Osteoblast (primary cell): ENCODE measurements at regions not wholly inside any gene's neighbourhood (a gene's known extent, or its start where the extent isn't known, plus 50 kb on each side); places are given as distances from the start of the nearest gene placed in this dataset.

Experiments used
- DNase-seq: peaks from one replicate; pipeline ENCODE4 v3.0.0; 2011; ENCODE audit warnings: low spot score, mixed read lengths; ENCODE audit not compliant: insufficient read length; ENCODE audit errors: missing footprints
- H2AFZ ChIP-seq: 2 replicates; pipeline ENCODE4 v1.6.0; 2011; ENCODE audit warnings: mild to moderate bottlenecking, low read length
- H3K27ac ChIP-seq: 2 replicates; pipeline ENCODE4 v1.5.1; 2011; ENCODE audit warnings: mild to moderate bottlenecking, low read depth, low read length, moderate library complexity
- H3K27me3 ChIP-seq: 2 replicates; pipeline ENCODE4 v1.6.0; 2012; ENCODE audit warnings: mild to moderate bottlenecking, control low read depth, inconsistent platforms, low read length, moderate library complexity; ENCODE audit not compliant: insufficient read depth
- H3K36me3 ChIP-seq: 2 replicates; pipeline ENCODE4 v1.5.1; 2011; ENCODE audit warnings: mild to moderate bottlenecking, low read length, control low read depth, moderate library complexity; ENCODE audit not compliant: insufficient read depth
- H3K4me1 ChIP-seq: 2 replicates; pipeline ENCODE4 v1.5.1; 2011; ENCODE audit warnings: mild to moderate bottlenecking, low read length, control low read depth, moderate library complexity; ENCODE audit not compliant: insufficient read depth
- H3K4me2 ChIP-seq: 2 replicates; pipeline ENCODE4 v1.6.0; 2011; ENCODE audit warnings: mild to moderate bottlenecking, low read length; ENCODE audit not compliant: insufficient read depth
- H3K4me3 ChIP-seq: fragments of 200-600 bp; sonication (generic); 3 replicates; pipeline ENCODE4 v1.5.1; 2012; ENCODE audit warnings: mild to moderate bottlenecking, low read length, inconsistent platforms; ENCODE audit not compliant: insufficient read depth
- H3K79me2 ChIP-seq: 2 replicates; pipeline ENCODE4 v1.6.0; 2012; ENCODE audit warnings: mild to moderate bottlenecking, low read length, control low read depth, inconsistent platforms; ENCODE audit not compliant: insufficient read depth
- H3K9me3 ChIP-seq: 2 replicates; pipeline ENCODE4 v1.5.1; 2011; ENCODE audit warnings: low read depth, low read length, control low read depth
- H4K20me1 ChIP-seq: 2 replicates; pipeline ENCODE4 v1.6.0; 2012; ENCODE audit warnings: mild to moderate bottlenecking, low read length, control low read depth; ENCODE audit not compliant: insufficient read depth
- TF ChIP-seq, protein P1 (sequence below): IDR thresholded peaks from 2 replicates; pipeline ENCODE4 v1.5.1; 2011; ENCODE audit warnings: mild to moderate bottlenecking, low read depth, low read length, moderate library complexity; ENCODE audit errors: extremely low read depth

DNA sequence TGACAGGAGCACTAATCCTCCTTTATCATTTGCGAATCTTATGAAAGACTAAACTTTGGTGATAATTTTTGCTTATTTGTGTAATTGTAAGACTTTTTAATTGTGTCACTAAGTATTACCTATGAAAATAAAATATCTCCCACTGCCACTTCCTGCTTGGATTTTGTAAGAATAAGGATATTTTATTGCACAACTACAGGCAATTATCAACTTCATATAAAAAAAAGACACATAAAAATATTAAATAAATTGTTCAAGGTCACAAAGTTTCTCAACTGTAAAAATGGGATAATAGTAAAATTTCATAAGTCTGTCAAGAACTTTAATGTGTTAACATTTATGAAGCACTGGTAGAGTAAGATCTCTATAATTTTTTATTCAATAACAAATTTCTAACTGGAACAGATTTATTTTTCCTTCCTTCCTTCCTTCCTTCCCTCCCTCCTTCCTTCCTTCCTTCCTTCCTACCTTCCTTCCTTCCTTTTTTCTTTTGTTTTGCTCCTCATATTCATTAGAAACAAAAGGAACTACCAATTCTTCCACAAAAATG, 527.6 kb upstream of the FAM47C start:
- H3K4me2 ChIP-seq = no peak overlapping the region
- H3K79me2 ChIP-seq = no peaks in the 10 kb centered on the region
- H3K27me3 ChIP-seq = no peaks in the 10 kb centered on the region
- H2AFZ ChIP-seq = no peak overlapping the region
- no peak for DNase-seq
- H3K36me3 ChIP-seq = no peaks in the 10 kb centered on the region
- no peaks in the 10 kb centered on the region for H3K4me1 ChIP-seq
- no peak overlapping the region for H3K4me3 ChIP-seq
- no peaks in the 10 kb centered on the region for H3K9me3 ChIP-seq
- TF ChIP-seq, protein P1, sequence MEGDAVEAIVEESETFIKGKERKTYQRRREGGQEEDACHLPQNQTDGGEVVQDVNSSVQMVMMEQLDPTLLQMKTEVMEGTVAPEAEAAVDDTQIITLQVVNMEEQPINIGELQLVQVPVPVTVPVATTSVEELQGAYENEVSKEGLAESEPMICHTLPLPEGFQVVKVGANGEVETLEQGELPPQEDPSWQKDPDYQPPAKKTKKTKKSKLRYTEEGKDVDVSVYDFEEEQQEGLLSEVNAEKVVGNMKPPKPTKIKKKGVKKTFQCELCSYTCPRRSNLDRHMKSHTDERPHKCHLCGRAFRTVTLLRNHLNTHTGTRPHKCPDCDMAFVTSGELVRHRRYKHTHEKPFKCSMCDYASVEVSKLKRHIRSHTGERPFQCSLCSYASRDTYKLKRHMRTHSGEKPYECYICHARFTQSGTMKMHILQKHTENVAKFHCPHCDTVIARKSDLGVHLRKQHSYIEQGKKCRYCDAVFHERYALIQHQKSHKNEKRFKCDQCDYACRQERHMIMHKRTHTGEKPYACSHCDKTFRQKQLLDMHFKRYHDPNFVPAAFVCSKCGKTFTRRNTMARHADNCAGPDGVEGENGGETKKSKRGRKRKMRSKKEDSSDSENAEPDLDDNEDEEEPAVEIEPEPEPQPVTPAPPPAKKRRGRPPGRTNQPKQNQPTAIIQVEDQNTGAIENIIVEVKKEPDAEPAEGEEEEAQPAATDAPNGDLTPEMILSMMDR = no peak
- no peaks in the 10 kb centered on the region for H4K20me1 ChIP-seq
- H3K27ac ChIP-seq = no peak overlapping the region

DNA sequence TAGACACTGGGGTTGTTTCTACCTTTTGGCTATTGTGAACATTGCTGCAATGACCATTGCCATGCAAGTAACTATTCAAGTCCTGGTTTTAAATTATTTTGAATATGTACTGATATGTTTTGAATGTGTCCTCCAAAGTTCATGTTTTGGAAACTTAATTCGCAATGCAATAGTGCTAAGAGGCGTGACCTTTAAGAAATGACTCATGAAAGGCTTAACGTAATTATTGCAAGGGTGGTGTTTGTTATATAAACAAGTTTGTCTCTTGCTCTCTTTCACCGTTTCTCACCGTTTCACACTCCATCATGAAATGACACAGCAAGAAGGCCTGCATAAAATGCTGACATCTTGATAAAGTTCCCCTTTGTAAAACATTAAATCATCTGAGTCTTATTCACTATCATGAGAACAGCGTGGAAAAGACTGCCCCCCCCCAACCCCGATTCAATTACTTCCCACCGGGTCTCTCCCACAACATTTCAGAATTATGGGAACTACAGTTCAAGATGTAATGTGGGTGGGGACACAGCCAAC, 506.9 kb upstream of the FAM47C start:
- Histone ChIP-seq H3K27ac (no peak overlapping the region), H3K4me3 (no peak overlapping the region), H3K9me3 (no peaks in the 10 kb centered on the region), H2AFZ (no peak overlapping the region), H4K20me1 (no peaks in the 10 kb centered on the region), H3K4me1 (no peaks in the 10 kb centered on the region), H3K27me3 (no peaks in the 10 kb centered on the region), H3K4me2 (no peak overlapping the region), H3K79me2 (no peaks in the 10 kb centered on the region), H3K36me3 (no peaks in the 10 kb centered on the region)
- TF ChIP-seq, protein P1 = no peak
- DNase-seq = no peak

DNA sequence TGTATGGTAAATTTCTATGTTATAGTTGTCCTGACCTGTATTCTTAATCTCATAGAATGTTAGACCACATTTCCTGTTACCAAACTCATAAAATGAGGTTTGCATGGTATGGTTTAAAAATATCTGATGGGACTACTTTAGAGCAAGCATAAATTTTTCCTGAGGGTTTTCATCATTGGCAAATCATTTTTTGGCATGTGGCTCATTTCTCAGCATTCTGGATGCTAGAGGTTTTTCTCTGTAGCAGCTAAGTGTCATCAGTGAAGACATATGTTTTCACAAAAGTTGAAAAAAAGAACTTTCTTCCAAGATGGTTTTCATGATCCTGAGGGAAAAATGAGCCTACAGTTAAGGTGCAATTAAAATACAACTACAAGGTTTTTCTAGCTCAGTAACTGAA, 503.5 kb upstream of the FAM47C start:
- no peaks in the 10 kb centered on the region for H3K27me3 ChIP-seq
- H2AFZ ChIP-seq = no peak overlapping the region
- no peak overlapping the region for H3K4me2 ChIP-seq
- H3K4me1 ChIP-seq = no peaks in the 10 kb centered on the region
- no peak for DNase-seq
- no peaks in the 10 kb centered on the region for H3K79me2 ChIP-seq
- no peak overlapping the region for H3K4me3 ChIP-seq
- H4K20me1 ChIP-seq = no peaks in the 10 kb centered on the region
- no peaks in the 10 kb centered on the region for H3K36me3 ChIP-seq
- TF ChIP-seq, protein P1 = no peak
- no peak overlapping the region for H3K27ac ChIP-seq
- peaks cover 5% of the 10 kb centered on the region for H3K9me3 ChIP-seq

DNA sequence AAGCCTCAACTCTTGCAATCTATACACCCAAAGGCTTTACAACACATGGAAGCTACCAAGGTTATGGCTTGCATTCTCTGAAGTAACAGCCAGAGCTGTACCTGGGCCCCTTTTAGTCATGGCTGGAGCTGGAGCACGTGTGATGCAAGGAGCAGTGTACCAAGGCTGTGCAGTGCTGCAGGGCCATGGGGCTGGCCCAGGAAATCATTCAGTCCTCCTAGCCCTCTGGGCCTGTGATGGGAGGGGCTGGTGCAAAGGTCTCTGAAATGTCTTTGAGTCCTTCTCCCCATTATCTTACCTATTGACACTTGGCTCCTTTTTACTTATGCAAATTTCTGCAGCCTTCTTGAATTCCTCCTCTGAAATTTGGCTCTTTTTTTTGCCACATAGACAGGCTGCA, 500.1 kb upstream of the FAM47C start:
- Histone ChIP-seq H4K20me1 (no peaks in the 10 kb centered on the region), H3K27ac (no peak overlapping the region), H3K4me3 (no peak overlapping the region), H3K36me3 (no peaks in the 10 kb centered on the region), H3K79me2 (no peaks in the 10 kb centered on the region), H3K27me3 (no peaks in the 10 kb centered on the region), H3K4me1 (no peaks in the 10 kb centered on the region), H3K9me3 (peaks cover 5% of the 10 kb centered on the region), H3K4me2 (no peak overlapping the region), H2AFZ (no peak overlapping the region)
- TF ChIP-seq, protein P1 = no peak
- no peak for DNase-seq
